ENCODE measurements at regions not wholly inside any gene's neighbourhood (a gene's known extent, or its start where the extent isn't known, plus 50 kb on each side); places are given as distances from the start of the nearest gene placed in this dataset.

GRCh38 chr18:5653802-5654201 is 110.0 kb upstream of the EPB41L3 start:
- Histone ChIP-seq H3K4me1 (ENCODE audit: insufficient read depth, low read length, poor library complexity, severe bottlenecking) (no peaks in the 10 kb centered on the region), H3K4me3 (ENCODE audit: low read depth, low read length, poor library complexity, severe bottlenecking) (no peak overlapping the region), H3K36me3 (ENCODE audit: insufficient read depth, low read length, poor library complexity, severe bottlenecking) (no peaks in the 10 kb centered on the region), H3K27me3 (replicated peaks; ENCODE audit: insufficient read depth, low read depth, low read length, poor library complexity) (no peaks in the 10 kb centered on the region), H3K9me3 (ENCODE audit: low read depth, low read length, poor library complexity, severe bottlenecking) (no peaks in the 10 kb centered on the region), H3K27ac (ENCODE audit: low read depth, low read length, poor library complexity, severe bottlenecking) (no peak overlapping the region)
- no TSS peak for BruUV-seq (replicated peaks)
- intact Hi-C loops (cut with micrococcal nuclease; ENCODE audit: unreplicated experiment) = no loop called here
- POLR2A ChIA-PET (ENCODE audit: low non-redundant PET) = no interaction called here
- DNase-seq (ENCODE audit: low spot score) = no peak
- no peak for TF ChIP-seq EZH2 (IDR thresholded peaks at IDR 0.05; ENCODE audit: borderline replicate concordance, low read depth, low read length, poor library complexity, severe bottlenecking)
- no peak for TF ChIP-seq CTCF (conservative IDR thresholded peaks at IDR 0.05; ENCODE audit: low read depth, low read length)
- CTCF ChIA-PET = no interaction called here

- DNase-seq (ENCODE audit: low spot score) = no peak
- Histone ChIP-seq H3K4me1 (ENCODE audit: insufficient read depth, low read length, poor library complexity, severe bottlenecking) (no peaks in the 10 kb centered on the region), H3K27me3 (replicated peaks; ENCODE audit: insufficient read depth, low read depth, low read length, poor library complexity) (no peaks in the 10 kb centered on the region), H3K27ac (ENCODE audit: low read depth, low read length, poor library complexity, severe bottlenecking) (no peak overlapping the region), H3K36me3 (ENCODE audit: insufficient read depth, low read length, poor library complexity, severe bottlenecking) (no peaks in the 10 kb centered on the region), H3K4me3 (ENCODE audit: low read depth, low read length, poor library complexity, severe bottlenecking) (no peak overlapping the region), H3K9me3 (ENCODE audit: low read depth, low read length, poor library complexity, severe bottlenecking) (no peaks in the 10 kb centered on the region)
- no peak for TF ChIP-seq CTCF (conservative IDR thresholded peaks at IDR 0.05; ENCODE audit: low read depth, low read length)
- TF ChIP-seq EZH2 (IDR thresholded peaks at IDR 0.05; ENCODE audit: borderline replicate concordance, low read depth, low read length, poor library complexity, severe bottlenecking) = no peak
- ChIA-PET POLR2A (ENCODE audit: low non-redundant PET) (no interaction called here), CTCF (no interaction called here)
- no TSS peak for BruUV-seq (replicated peaks)
- intact Hi-C loops (cut with micrococcal nuclease; ENCODE audit: unreplicated experiment) = no loop called here
Observed at GRCh38 chr18:5651736-5652135, 107.9 kb upstream of the EPB41L3 start.

- Histone ChIP-seq H3K4me1 (ENCODE audit: insufficient read depth, low read length, poor library complexity, severe bottlenecking) (no peaks in the 10 kb centered on the region), H3K27me3 (replicated peaks; ENCODE audit: insufficient read depth, low read depth, low read length, poor library complexity) (peaks cover 6% of the 10 kb centered on the region), H3K36me3 (ENCODE audit: insufficient read depth, low read length, poor library complexity, severe bottlenecking) (no peaks in the 10 kb centered on the region), H3K27ac (ENCODE audit: low read depth, low read length, poor library complexity, severe bottlenecking) (no peak overlapping the region), H3K4me3 (ENCODE audit: low read depth, low read length, poor library complexity, severe bottlenecking) (no peak overlapping the region), H3K9me3 (ENCODE audit: low read depth, low read length, poor library complexity, severe bottlenecking) (no peaks in the 10 kb centered on the region)
- BruUV-seq (replicated peaks) = no TSS peak
- intact Hi-C loops (cut with micrococcal nuclease; ENCODE audit: unreplicated experiment) = no loop called here
- POLR2A ChIA-PET (ENCODE audit: low non-redundant PET) = no interaction called here
- TF ChIP-seq EZH2 (IDR thresholded peaks at IDR 0.05; ENCODE audit: borderline replicate concordance, low read depth, low read length, poor library complexity, severe bottlenecking) (no peak), CTCF (conservative IDR thresholded peaks at IDR 0.05; ENCODE audit: low read depth, low read length) (no peak)
- no peak for DNase-seq (ENCODE audit: low spot score)
- CTCF ChIA-PET = no interaction called here
Observed at GRCh38 chr18:5649439-5649838, 105.6 kb upstream of the EPB41L3 start.
